KOPT-K1 (cell line): ENCODE measurements at regions not wholly inside any gene's neighbourhood (a gene's known extent, or its start where the extent isn't known, plus 50 kb on each side); places are given as distances from the start of the nearest gene placed in this dataset.

Experiments
- H3K27ac ChIP-seq: fragments of 200-600 bp; sonication (generic); 2 replicates; pipeline ENCODE4 v1.5.1; 2016; ENCODE audit warnings: antibody characterized with exemption, mild to moderate bottlenecking, low read depth, low read length; ENCODE audit not compliant: poor library complexity, severe bottlenecking
- H3K36me3 ChIP-seq: fragments of 200-600 bp; sonication (generic); 2 replicates; pipeline ENCODE4 v1.5.1; 2017; ENCODE audit warnings: antibody characterized with exemption, mild to moderate bottlenecking, low read length, moderate library complexity; ENCODE audit not compliant: insufficient read depth
- H3K9me3 ChIP-seq: fragments of 200-600 bp; sonication (generic); 2 replicates; pipeline ENCODE4 v1.5.1; 2017; ENCODE audit warnings: antibody characterized with exemption, low read length, mild to moderate bottlenecking; ENCODE audit not compliant: insufficient read depth, poor library complexity, severe bottlenecking

GRCh38 chr12:58601529-58601928 lies 318.8 kb downstream of the LRIG3 start:
- Histone ChIP-seq H3K36me3 (no peaks in the 10 kb centered on the region), H3K9me3 (no peaks in the 10 kb centered on the region), H3K27ac (no peak overlapping the region)

GRCh38 chr12:58602179-58602578 lies 318.1 kb downstream of the LRIG3 start:
- no peaks in the 10 kb centered on the region for H3K36me3 ChIP-seq
- H3K9me3 ChIP-seq = no peaks in the 10 kb centered on the region
- no peak overlapping the region for H3K27ac ChIP-seq

GRCh38 chr12:58602736-58603135 lies 317.6 kb downstream of the LRIG3 start:
- H3K27ac ChIP-seq = no peak overlapping the region
- H3K36me3 ChIP-seq = no peaks in the 10 kb centered on the region
- H3K9me3 ChIP-seq = no peaks in the 10 kb centered on the region

- H3K27ac ChIP-seq = no peak overlapping the region
These were observed 312.5 kb downstream of the LRIG3 start for GRCh38 chr12:58607805-58608204.

GRCh38 chr12:58608711-58609110 lies 311.6 kb downstream of the LRIG3 start:
- Histone ChIP-seq H3K27ac (no peak overlapping the region), H3K36me3 (no peaks in the 10 kb centered on the region), H3K9me3 (no peaks in the 10 kb centered on the region)

More at GRCh38 chr12:58607805-58608204, 312.5 kb downstream of the LRIG3 start:
- Histone ChIP-seq H3K36me3 (no peaks in the 10 kb centered on the region), H3K9me3 (no peaks in the 10 kb centered on the region)

GRCh38 chr12:58615047-58615446 lies 305.3 kb downstream of the LRIG3 start:
- H3K9me3 ChIP-seq = no peaks in the 10 kb centered on the region
- H3K27ac ChIP-seq = no peak overlapping the region
- H3K36me3 ChIP-seq = no peaks in the 10 kb centered on the region

- Histone ChIP-seq H3K9me3 (no peaks in the 10 kb centered on the region), H3K36me3 (no peaks in the 10 kb centered on the region), H3K27ac (no peak overlapping the region)
These were observed 304.7 kb downstream of the LRIG3 start for GRCh38 chr12:58615576-58615975.

GRCh38 chr12:58616618-58617017 lies 303.7 kb downstream of the LRIG3 start:
- Histone ChIP-seq H3K27ac (no peak overlapping the region), H3K36me3 (no peaks in the 10 kb centered on the region), H3K9me3 (no peaks in the 10 kb centered on the region)

- Histone ChIP-seq H3K36me3 (no peaks in the 10 kb centered on the region), H3K9me3 (no peaks in the 10 kb centered on the region), H3K27ac (no peak overlapping the region)
These were observed 299.2 kb downstream of the LRIG3 start for GRCh38 chr12:58621126-58621525.

GRCh38 chr12:58629376-58629775 lies 290.9 kb downstream of the LRIG3 start:
- no peaks in the 10 kb centered on the region for H3K9me3 ChIP-seq
- H3K27ac ChIP-seq = no peak overlapping the region
- H3K36me3 ChIP-seq = no peaks in the 10 kb centered on the region

GRCh38 chr12:58633479-58633878 lies 286.8 kb downstream of the LRIG3 start:
- no peaks in the 10 kb centered on the region for H3K9me3 ChIP-seq
- no peaks in the 10 kb centered on the region for H3K36me3 ChIP-seq
- H3K27ac ChIP-seq = no peak overlapping the region

GRCh38 chr12:58639318-58639934 lies 280.9 kb downstream of the LRIG3 start:
- no peaks in the 10 kb centered on the region for H3K36me3 ChIP-seq
- no peaks in the 10 kb centered on the region for H3K9me3 ChIP-seq
- H3K27ac ChIP-seq = no peak overlapping the region

GRCh38 chr12:58640314-58640713 lies 280.0 kb downstream of the LRIG3 start:
- Histone ChIP-seq H3K27ac (no peak overlapping the region), H3K36me3 (no peaks in the 10 kb centered on the region), H3K9me3 (no peaks in the 10 kb centered on the region)

GRCh38 chr12:58645946-58646345 lies 274.4 kb downstream of the LRIG3 start:
- H3K27ac ChIP-seq = no peak overlapping the region
- no peaks in the 10 kb centered on the region for H3K9me3 ChIP-seq
- no peaks in the 10 kb centered on the region for H3K36me3 ChIP-seq

GRCh38 chr12:58647495-58647894 lies 272.8 kb downstream of the LRIG3 start:
- no peaks in the 10 kb centered on the region for H3K9me3 ChIP-seq
- H3K36me3 ChIP-seq = no peaks in the 10 kb centered on the region
- H3K27ac ChIP-seq = no peak overlapping the region

- no peaks in the 10 kb centered on the region for H3K9me3 ChIP-seq
- no peaks in the 10 kb centered on the region for H3K36me3 ChIP-seq
- no peak overlapping the region for H3K27ac ChIP-seq
These were observed 272.1 kb downstream of the LRIG3 start for GRCh38 chr12:58648176-58648575.
